ENCODE measurements at regions not wholly inside any gene's neighbourhood (a gene's known extent, or its start where the extent isn't known, plus 50 kb on each side); places are given as distances from the start of the nearest gene placed in this dataset.
A peak's percentile ranks its signal among the peaks of the same experiment; 100 is the strongest.

DNA sequence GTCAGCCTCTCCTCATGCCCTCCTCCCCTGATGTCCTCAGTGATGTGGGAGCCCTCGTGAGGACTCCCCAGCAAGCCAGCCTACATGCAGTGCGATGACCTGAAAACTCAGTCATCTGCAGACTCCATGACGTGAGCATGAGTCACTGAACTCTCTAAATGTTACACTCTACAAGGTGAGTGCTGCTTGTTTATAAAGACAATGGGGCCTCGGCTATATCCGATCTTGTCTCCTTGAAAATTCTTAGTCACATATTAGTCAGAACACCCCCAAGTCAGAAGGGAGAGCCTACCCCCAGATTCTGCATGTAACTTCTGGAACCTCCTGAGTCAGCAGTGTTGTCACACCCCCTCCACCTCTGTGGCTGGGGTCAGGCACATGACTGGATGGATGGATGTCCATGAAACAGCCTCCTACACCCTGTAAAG, 673.8 kb downstream of the INHBA start:
- no peak overlapping the region for H3K9ac ChIP-seq
- H3K9me3 ChIP-seq: no peaks in the 10 kb centered on the region
- no peak for TF ChIP-seq Cebpa-rat (IDR thresholded peaks at IDR 0.05)
- H3K4me1 ChIP-seq: no peaks in the 10 kb centered on the region
- H3K4me3 ChIP-seq: no peak overlapping the region
- H4K20me1 ChIP-seq: no peaks in the 10 kb centered on the region
- no peaks in the 10 kb centered on the region for H3K36me3 ChIP-seq
- H3K4me2 ChIP-seq: no peak overlapping the region
- H3K27ac ChIP-seq: no peak overlapping the region
- no peaks in the 10 kb centered on the region for H3K27me3 ChIP-seq

DNA sequence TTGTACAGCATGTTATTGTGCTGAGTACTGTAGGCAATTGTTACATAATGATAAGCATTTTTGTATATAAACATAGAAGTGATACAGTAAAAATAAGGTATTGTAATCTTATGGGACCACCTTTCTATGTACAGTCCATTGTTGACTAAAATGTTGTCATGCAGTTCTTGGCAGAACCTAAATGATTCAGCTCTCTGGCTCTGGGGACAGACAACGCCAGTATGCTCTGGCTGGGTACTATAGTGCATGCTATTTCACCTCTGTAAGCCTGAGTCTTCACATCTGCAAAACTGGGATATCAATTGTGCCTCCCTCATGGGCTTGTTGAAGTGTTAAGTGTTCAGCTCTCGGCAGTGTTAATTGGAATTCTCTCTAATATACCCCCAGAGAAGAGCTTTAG, 674.3 kb downstream of the INHBA start:
- Histone ChIP-seq H3K9me3 (no peaks in the 10 kb centered on the region), H3K4me1 (no peaks in the 10 kb centered on the region), H3K36me3 (no peaks in the 10 kb centered on the region), H4K20me1 (no peaks in the 10 kb centered on the region), H3K27me3 (no peaks in the 10 kb centered on the region), H3K4me2 (no peak overlapping the region), H3K9ac (no peak overlapping the region), H3K4me3 (no peak overlapping the region), H3K27ac (no peak overlapping the region)
- TF ChIP-seq Cebpa-rat (IDR thresholded peaks at IDR 0.05): no peak

DNA sequence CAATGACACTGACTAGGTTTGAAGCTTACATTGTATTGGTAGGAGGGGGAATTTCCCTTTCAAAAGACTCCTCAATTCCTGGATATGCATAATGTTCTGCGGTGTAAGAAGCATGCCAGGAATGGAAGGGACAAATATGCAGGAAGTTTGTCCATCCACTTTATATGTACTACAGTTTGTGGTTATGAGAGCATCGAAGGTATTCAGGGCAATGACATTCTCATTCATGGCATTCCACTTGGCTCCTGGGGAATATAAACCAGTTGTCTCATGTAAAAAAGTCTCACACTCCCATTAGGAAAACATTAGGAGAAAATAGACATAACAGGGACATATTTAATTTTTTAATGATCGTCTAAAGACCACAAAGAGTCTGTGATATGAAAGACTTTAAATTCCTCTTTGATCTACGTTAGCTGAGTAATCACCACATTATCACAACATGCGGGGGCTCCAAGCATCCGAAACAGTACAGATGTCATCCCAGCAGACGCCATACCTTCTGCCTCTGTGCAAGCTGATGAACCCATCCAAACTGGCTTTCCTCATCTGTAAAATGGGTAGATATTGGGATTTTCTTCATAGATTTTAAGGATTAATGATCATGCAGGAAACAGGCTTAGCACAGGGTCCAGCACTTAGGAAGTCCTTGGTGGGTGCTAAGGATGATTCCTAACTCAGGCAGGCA, 675.3 kb downstream of the INHBA start:
- H3K4me3 ChIP-seq: no peak overlapping the region
- H3K4me2 ChIP-seq: no peak overlapping the region

DNA sequence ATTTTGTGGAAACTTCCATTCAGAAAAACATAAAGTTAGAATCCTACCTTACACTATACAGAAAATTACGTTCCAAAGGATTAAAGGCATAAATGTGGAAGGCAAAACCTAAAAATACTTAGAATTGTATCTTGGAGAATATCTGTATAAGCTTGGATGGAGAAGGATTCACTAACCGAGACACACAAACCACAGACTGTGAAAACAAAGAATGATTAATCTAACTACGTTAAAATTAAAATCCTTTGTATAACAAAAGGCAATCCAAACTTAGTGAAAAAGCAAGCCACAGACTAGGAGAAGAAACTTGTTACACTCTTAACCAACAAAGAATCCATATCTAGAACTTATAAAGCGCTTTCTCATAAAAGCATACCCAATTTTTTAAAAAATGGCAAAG, 678.8 kb downstream of the INHBA start:
- TF ChIP-seq Cebpa-rat (IDR thresholded peaks at IDR 0.05): no peak
- no peak overlapping the region for H3K27ac ChIP-seq
- H3K4me1 ChIP-seq: no peaks in the 10 kb centered on the region
- no peak overlapping the region for H3K9ac ChIP-seq
- H4K20me1 ChIP-seq: no peaks in the 10 kb centered on the region
- no peak overlapping the region for H3K4me3 ChIP-seq
- no peaks in the 10 kb centered on the region for H3K9me3 ChIP-seq
- no peaks in the 10 kb centered on the region for H3K36me3 ChIP-seq
- no peak overlapping the region for H3K4me2 ChIP-seq
- no peaks in the 10 kb centered on the region for H3K27me3 ChIP-seq

More for the DNA sequence above, 675.3 kb downstream of the INHBA start:
- H3K27me3 ChIP-seq: no peaks in the 10 kb centered on the region
- no peak overlapping the region for H3K9ac ChIP-seq
- no peaks in the 10 kb centered on the region for H3K4me1 ChIP-seq
- H3K36me3 ChIP-seq: no peaks in the 10 kb centered on the region
- no peak for TF ChIP-seq Cebpa-rat (IDR thresholded peaks at IDR 0.05)
- no peaks in the 10 kb centered on the region for H3K9me3 ChIP-seq
- no peaks in the 10 kb centered on the region for H4K20me1 ChIP-seq
- no peak overlapping the region for H3K27ac ChIP-seq

DNA sequence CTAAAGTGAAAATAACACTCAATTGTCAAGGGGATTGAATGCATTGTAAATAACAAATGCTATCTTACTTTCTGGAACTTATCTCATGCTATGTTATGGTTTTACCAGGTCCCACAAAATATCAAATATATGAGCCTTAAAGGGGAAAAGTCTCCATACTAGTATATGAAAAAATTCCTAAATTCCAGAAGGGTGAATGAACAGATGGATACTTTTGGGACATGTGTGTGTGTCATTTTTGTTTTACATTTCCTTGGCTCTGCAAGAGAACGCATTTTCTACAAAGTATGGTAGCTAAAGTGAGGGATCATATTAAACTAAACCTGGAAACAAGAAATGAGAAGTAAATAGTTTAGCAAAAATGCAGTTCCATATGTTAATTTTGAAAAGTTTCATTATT, 682.8 kb downstream of the INHBA start:
- Histone ChIP-seq H3K9ac (no peak overlapping the region), H4K20me1 (no peaks in the 10 kb centered on the region), H3K4me2 (no peak overlapping the region), H3K27me3 (no peaks in the 10 kb centered on the region), H3K4me3 (no peak overlapping the region), H3K36me3 (no peaks in the 10 kb centered on the region), H3K9me3 (no peaks in the 10 kb centered on the region), H3K4me1 (no peaks in the 10 kb centered on the region), H3K27ac (no peak overlapping the region)
- no peak for TF ChIP-seq Cebpa-rat (IDR thresholded peaks at IDR 0.05)

DNA sequence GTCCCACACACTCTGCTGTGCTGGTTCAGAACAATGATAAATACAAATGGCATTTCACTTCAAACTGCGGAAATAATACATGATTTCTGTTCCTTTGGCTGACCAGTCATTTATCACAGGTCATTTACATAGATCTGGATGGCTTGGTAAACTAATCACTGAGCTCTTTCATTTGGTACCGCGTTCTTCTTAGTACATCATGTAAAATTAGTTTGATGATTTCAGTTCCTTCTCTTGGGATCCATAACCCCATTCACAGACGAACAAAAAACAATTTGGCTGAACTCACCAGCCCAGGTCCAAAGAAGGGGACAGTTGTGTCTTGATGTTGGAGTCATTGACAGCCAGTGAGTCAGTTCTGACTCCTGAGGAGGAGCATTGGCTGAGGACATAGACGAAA, 689.8 kb downstream of the INHBA start:
- Histone ChIP-seq H3K27me3 (no peaks in the 10 kb centered on the region), H3K4me2 (no peak overlapping the region), H3K9me3 (no peaks in the 10 kb centered on the region), H3K27ac (no peak overlapping the region), H3K4me3 (no peak overlapping the region), H3K9ac (no peak overlapping the region), H3K36me3 (no peaks in the 10 kb centered on the region), H4K20me1 (no peaks in the 10 kb centered on the region), H3K4me1 (peaks cover 10% of the 10 kb centered on the region)
- no peak for TF ChIP-seq Cebpa-rat (IDR thresholded peaks at IDR 0.05)

DNA sequence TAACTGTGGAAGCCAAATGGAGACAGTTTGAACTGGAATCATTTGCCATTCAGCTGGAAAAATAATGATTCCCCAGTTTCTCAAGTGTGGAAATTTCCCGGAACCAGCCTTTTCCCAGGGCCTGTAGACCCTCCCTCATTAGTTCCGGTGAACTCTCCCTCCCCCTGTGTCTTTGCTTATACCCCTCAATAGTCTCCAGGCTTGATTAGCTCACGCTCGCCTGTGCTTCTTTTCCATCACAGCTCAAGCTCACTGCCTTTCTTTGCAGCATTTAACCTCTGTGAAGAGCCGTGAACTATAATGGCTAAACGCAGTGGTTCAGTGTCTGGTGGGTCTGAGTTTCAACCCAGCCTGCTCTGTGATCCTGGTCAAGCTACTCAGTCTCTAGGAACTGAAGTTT, 690.8 kb downstream of the INHBA start:
- no peaks in the 10 kb centered on the region for H4K20me1 ChIP-seq
- no peaks in the 10 kb centered on the region for H3K36me3 ChIP-seq
- H3K27ac ChIP-seq: no peak overlapping the region
- H3K4me3 ChIP-seq: no peak overlapping the region
- no peak overlapping the region for H3K9ac ChIP-seq
- TF ChIP-seq Cebpa-rat (IDR thresholded peaks at IDR 0.05): no peak
- no peaks in the 10 kb centered on the region for H3K9me3 ChIP-seq
- H3K4me1 ChIP-seq: peaks cover 10% of the 10 kb centered on the region
- H3K27me3 ChIP-seq: no peaks in the 10 kb centered on the region
- no peak overlapping the region for H3K4me2 ChIP-seq

DNA sequence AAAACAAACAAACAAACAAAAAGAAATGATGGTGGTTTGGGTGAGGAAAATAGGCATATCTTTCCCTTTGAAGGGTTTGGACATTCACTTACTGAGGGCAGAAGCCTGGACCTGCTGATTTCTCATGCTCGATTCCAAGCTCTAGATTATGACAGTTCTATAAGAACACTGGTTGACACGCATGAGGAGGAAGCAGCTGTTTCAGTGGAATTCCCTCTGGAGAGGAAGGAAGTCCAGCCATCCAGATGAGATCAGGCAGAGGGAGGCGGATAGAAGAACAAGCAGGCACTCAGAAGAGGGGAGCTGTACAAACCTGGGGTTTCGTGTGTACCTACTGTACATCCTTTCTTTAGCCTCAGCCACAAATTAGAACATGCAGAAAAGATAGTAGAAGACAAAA, 691.9 kb downstream of the INHBA start:
- no peak overlapping the region for H3K4me3 ChIP-seq
- peak overlapping the region; percentile 21 for H3K4me2 ChIP-seq
- no peaks in the 10 kb centered on the region for H4K20me1 ChIP-seq
- no peaks in the 10 kb centered on the region for H3K9me3 ChIP-seq
- H3K27ac ChIP-seq: no peak overlapping the region
- H3K9ac ChIP-seq: no peak overlapping the region
- TF ChIP-seq Cebpa-rat (IDR thresholded peaks at IDR 0.05): no peak
- H3K27me3 ChIP-seq: no peaks in the 10 kb centered on the region
- no peaks in the 10 kb centered on the region for H3K36me3 ChIP-seq
- H3K4me1 ChIP-seq: peaks cover 10% of the 10 kb centered on the region

DNA sequence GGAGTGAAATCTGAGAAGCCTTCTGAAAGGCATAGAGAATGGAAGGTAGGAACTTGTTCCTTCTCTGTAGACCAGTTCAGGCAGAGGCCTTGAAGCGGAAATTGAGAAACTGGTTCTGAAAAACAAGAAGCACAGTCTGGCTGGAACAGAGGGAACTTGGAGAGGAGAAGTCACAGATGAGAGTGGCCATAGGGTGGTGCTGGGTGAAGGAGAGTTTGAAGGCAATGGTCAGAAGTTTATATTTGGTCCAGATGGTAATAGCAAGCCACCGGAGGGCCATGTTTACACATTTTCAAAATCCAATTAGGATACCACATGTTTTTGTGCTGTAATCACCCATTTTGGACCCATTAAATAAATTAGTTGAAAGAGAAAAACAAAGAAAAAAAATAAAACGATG, 692.5 kb downstream of the INHBA start:
- no peak overlapping the region for H3K9ac ChIP-seq
- H3K36me3 ChIP-seq: no peaks in the 10 kb centered on the region
- H3K9me3 ChIP-seq: no peaks in the 10 kb centered on the region
- H3K27ac ChIP-seq: no peak overlapping the region
- H3K4me2 ChIP-seq: no peak overlapping the region
- no peaks in the 10 kb centered on the region for H3K27me3 ChIP-seq
- H4K20me1 ChIP-seq: no peaks in the 10 kb centered on the region
- H3K4me3 ChIP-seq: no peak overlapping the region
- TF ChIP-seq Cebpa-rat (IDR thresholded peaks at IDR 0.05): no peak
- peaks cover 10% of the 10 kb centered on the region for H3K4me1 ChIP-seq

DNA sequence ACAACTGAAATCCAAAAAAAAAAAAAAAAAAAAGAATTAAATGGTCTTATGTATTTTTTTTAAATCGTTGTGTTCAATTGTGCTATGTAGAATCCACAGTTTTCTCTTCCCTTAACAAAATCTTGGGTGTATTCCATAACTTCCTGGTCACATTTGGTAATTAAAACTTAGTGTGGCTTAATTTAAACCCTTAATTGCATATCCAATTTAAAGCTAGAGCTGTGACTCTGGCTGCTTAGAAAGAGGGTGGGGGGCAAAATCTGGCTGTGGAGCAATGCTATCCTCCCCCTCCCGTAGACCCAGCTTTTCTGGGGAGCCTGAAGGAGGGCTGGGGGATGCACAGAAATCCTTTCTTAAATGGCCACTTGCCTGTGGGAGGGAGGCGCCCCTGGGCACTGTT, 695.1 kb downstream of the INHBA start:
- no peaks in the 10 kb centered on the region for H3K9me3 ChIP-seq
- H3K4me3 ChIP-seq: no peak overlapping the region
- no peak for TF ChIP-seq Cebpa-rat (IDR thresholded peaks at IDR 0.05)
- H3K9ac ChIP-seq: no peak overlapping the region
- H3K27ac ChIP-seq: no peak overlapping the region
- no peak overlapping the region for H3K4me2 ChIP-seq
- no peaks in the 10 kb centered on the region for H3K36me3 ChIP-seq
- H3K4me1 ChIP-seq: peaks cover 10% of the 10 kb centered on the region
- no peaks in the 10 kb centered on the region for H3K27me3 ChIP-seq
- no peaks in the 10 kb centered on the region for H4K20me1 ChIP-seq

DNA sequence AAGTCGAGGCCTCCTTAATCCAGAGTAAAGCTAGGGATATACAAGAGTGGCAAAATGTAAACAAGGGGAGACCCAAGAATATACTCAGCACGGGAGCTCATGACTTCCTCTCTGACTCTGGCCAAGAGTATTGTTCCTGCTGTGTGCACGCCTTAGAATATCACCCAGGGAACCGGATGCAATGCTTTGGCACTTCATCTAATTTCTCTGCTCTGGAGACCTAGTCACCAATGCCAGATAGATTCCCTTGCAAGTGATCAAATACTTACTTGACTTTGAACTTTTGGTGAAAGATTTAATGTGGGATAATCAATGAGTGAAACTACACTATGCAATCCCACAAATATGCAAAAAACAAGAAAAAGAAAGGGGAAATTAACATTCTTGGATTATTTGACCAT, 695.5 kb downstream of the INHBA start:
- no peaks in the 10 kb centered on the region for H3K27me3 ChIP-seq
- H3K9me3 ChIP-seq: no peaks in the 10 kb centered on the region
- TF ChIP-seq Cebpa-rat (IDR thresholded peaks at IDR 0.05): no peak
- H3K9ac ChIP-seq: no peak overlapping the region
- H3K4me3 ChIP-seq: no peak overlapping the region
- H3K27ac ChIP-seq: no peak overlapping the region
- no peak overlapping the region for H3K4me2 ChIP-seq
- peaks cover 10% of the 10 kb centered on the region for H3K4me1 ChIP-seq
- H3K36me3 ChIP-seq: no peaks in the 10 kb centered on the region
- H4K20me1 ChIP-seq: no peaks in the 10 kb centered on the region
